Hematopoietic multipotent progenitor cell treated with erythropoietin and hydrocortisone succinate and interleukin-3 and kit ligand, for 17 days (in vitro differentiated cells): ENCODE measurements at regions not wholly inside any gene's neighbourhood (a gene's known extent, or its start where the extent isn't known, plus 50 kb on each side); places are given as distances from the start of the nearest gene placed in this dataset.

Experiments used
- DNase-seq: peaks from one replicate; pipeline ENCODE4 v3.0.0-alpha.2; 2015; ENCODE audit warnings: low spot score

GRCh38 chr15:56868170-56868569, 50.3 kb upstream of the TCF12 start:
- DNase-seq: no peak

- DNase-seq: no peak
Observed at GRCh38 chr15:56866803-56867202, 51.6 kb upstream of the TCF12 start.

GRCh38 chr15:56857828-56858227, 60.6 kb upstream of the TCF12 start:
- no peak for DNase-seq

GRCh38 chr15:56856934-56857333, 61.5 kb upstream of the TCF12 start:
- no peak for DNase-seq

- DNase-seq: no peak
Observed at GRCh38 chr15:56844892-56845291, 73.6 kb upstream of the TCF12 start.

GRCh38 chr15:56844471-56844870, 74.0 kb upstream of the TCF12 start:
- no peak for DNase-seq

- DNase-seq: no peak
Observed at GRCh38 chr15:56839641-56840040, 78.8 kb upstream of the TCF12 start.

GRCh38 chr15:56839099-56839498, 79.3 kb upstream of the TCF12 start:
- no peak for DNase-seq

GRCh38 chr15:56838085-56838484, 80.4 kb upstream of the TCF12 start:
- no peak for DNase-seq

GRCh38 chr15:56837273-56837672, 81.2 kb upstream of the TCF12 start:
- no peak for DNase-seq

- DNase-seq: no peak
Observed at GRCh38 chr15:56835718-56836171, 82.7 kb upstream of the TCF12 start.

GRCh38 chr15:56832125-56832524, 86.3 kb upstream of the TCF12 start:
- DNase-seq: no peak

- DNase-seq: no peak
Observed at GRCh38 chr15:56831467-56832005, 86.9 kb upstream of the TCF12 start.

GRCh38 chr15:56824175-56824574, 90.9 kb upstream of the ZNF280D start:
- DNase-seq: no peak

GRCh38 chr15:56821721-56822425, 88.6 kb upstream of the ZNF280D start:
- peak; percentile 26 for DNase-seq

GRCh38 chr15:56820333-56820732, 87.0 kb upstream of the ZNF280D start:
- no peak for DNase-seq

GRCh38 chr15:56817321-56818080, 84.2 kb upstream of the ZNF280D start:
- no peak for DNase-seq

- DNase-seq: no peak
Observed at GRCh38 chr15:56816781-56817180, 83.5 kb upstream of the ZNF280D start.

- no peak for DNase-seq
Observed at GRCh38 chr15:56815247-56815646, 81.9 kb upstream of the ZNF280D start.

- DNase-seq: no peak
Observed at GRCh38 chr15:56814429-56814828, 81.1 kb upstream of the ZNF280D start.

- DNase-seq: no peak
Observed at GRCh38 chr15:56813995-56814394, 80.7 kb upstream of the ZNF280D start.

- no peak for DNase-seq
Observed at GRCh38 chr15:56812961-56813360, 79.7 kb upstream of the ZNF280D start.

GRCh38 chr15:56812221-56812620, 78.9 kb upstream of the ZNF280D start:
- DNase-seq: no peak
